Dedifferentiated amniotic fluid mesenchymal stem cell (primary cell): ENCODE measurements at regions not wholly inside any gene's neighbourhood (a gene's known extent, or its start where the extent isn't known, plus 50 kb on each side); places are given as distances from the start of the nearest gene placed in this dataset.
"Not testable (repeated sequence)": the region's sequence is repeated elsewhere in the genome, so short reads cannot be mapped to it uniquely, and the experiment has no call there.

Experiments
- DNase-seq: peaks from one replicate; pipeline ENCODE4 v3.0.0-alpha.2; 2016; ENCODE audit errors: extremely low spot score

DNA sequence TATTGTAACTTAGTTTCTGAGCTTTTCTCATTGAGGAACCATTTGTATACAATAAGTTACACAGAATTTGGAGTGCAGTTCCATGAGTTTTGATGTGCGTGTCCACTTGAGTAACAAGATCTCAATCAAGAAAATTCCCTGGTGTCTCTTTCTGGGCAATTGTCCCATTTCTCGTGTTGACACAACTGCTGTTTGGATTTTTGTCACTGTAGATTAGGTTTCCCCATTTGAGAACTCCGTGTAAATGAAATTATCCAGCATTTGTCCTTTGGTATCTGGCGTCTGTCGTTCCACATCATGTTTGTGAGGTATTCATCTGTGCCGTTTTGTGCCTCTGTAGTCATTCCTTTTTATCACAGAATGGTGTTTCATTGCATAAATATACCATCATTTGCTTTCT is 547.0 kb downstream of the TBC1D22A start:
- no peak for DNase-seq

DNA sequence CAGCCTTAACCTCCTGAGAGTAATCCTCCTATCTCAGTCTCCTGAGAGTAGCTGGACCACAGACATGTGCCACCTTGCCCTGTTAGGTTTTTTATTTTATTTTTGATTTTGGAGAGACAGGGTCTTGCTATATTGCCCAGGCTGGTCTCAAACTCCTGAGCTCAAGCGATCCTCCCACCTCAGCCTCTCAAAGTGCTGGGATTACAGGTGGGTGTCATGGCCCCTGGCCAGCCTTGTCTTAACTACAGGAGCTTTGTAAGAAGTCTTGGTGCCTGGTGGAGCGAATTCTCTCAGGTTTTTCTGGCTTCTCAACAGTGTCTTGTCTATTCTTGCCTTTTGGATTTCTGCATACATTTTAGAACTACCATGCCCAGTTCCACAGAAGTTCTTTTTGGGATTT is 546.4 kb downstream of the TBC1D22A start:
- no peak for DNase-seq

DNA sequence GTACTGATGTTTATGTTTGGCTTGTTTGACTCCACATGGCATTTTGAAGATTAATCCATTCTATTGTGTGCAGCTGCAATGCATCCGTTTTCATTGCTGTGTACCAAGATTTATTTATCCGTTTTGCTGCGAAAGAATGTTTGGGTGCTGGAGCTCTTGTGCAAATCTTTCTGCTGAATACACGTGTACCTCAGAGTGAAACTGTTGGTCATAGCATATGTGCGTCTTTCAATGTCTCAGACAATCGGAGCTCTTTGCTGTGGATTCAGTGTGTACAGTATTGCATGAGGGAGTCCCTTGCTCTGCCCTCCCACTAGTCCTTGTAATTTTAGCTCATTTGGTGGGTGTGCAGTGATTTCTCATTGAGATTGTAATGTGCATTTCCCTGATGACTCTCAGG is 545.4 kb downstream of the TBC1D22A start:
- no peak for DNase-seq

DNA sequence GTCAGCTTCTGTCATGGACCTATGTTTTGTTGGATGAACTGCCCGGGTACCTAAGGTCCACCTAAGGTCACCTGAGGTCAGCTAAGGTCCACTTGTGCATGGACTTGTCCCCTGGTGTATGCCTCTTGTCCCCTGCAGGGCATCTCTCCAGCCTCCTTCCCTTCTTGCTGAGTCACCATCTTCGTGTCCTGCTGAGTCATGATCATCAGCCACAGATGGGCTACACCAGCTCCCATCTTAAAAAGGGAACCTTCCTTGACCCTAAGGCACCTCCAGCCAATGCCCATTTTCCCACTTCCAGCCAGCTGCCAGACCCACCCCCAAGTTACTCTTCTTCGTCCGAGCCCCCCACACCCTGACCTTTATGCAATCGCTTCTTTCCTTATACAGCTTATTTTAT is 544.9 kb downstream of the TBC1D22A start:
- no peak for DNase-seq

DNA sequence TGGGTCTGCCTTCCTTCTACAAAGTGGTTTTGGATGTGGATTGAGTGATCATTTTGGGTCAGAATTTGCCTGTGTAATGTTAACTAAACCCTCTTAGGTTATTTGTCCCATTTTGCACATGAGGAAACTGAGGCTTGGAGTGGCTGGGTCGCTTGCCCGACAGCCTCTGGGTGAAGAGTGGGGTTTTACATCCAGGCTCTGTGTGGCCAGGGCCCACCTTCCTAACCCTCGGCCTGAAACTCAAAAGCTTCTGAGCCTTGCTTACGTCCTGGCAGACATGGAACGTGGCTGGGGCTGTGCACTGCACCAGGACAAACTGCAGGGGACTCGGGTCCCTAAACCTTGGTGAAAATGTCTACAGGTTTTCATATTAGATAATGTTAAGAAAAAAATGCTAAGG is 542.4 kb downstream of the TBC1D22A start:
- DNase-seq, result no peak

DNA sequence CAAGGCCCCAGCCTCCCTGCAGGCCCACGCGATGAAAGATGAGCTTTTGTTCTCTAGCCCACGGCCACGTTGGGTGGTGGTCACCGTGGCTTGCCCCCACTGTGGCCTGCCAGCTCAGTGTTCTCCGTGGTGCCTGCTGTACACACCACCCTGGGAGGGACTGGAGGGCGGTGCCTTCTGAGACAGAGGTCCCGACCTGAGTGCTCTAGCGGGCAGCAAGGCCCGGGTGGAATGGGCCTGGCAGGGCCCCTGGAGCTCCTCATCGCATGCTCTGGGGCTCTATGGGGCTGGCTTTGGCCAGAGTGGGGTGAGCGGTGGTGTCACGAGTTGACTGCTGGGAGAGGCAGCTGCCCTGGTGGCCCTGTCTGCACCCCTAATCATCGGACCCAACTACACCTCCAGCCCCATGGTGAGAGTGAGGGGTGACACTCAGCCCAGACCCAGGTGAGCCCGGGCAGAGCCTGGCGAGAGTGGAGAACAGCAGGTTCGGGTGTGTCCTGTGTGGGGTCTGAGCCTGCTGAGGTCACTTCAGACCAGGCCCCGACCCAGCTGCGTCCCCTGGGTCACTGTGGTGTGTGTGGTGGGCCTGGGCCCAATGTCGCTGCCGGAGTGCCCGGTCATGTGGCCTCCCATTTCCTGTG is 541.9 kb downstream of the TBC1D22A start:
- no peak for DNase-seq

DNA sequence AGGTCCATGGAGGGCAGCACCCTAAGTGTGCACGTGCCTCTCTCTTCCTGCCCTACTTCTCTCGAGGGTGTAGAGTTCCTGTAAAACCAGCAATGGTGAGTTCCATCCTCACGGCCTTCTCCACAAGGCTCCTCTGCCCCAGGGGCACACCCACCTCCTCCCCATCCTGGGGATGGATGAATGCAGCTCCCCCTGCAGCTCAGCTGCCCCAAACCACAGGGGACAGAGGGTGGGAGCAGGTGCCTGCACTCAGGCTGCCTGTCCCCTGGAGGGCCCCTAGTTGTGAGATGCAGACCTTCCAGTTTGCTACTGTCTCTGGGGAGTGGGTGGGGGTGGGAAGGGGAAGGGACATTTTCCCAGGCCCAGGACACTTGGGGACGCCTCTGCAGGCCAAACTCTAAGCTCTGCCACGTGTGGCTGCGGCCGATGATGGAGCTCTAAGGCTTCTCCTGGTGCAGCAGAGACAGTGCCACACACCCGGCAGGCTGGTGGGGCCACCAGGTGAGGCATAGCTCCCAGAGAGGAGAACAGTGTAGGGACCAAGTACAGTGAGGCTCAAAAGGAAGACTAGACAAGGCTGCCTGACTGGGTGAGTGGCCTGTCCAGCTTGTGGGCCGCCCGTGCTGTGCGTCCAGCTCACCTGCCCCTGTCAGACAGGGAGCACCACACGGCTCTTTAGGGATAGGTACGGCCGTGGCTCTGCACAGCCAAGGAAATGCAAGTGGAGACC is 540.9 kb downstream of the TBC1D22A start:
- no peak for DNase-seq

DNA sequence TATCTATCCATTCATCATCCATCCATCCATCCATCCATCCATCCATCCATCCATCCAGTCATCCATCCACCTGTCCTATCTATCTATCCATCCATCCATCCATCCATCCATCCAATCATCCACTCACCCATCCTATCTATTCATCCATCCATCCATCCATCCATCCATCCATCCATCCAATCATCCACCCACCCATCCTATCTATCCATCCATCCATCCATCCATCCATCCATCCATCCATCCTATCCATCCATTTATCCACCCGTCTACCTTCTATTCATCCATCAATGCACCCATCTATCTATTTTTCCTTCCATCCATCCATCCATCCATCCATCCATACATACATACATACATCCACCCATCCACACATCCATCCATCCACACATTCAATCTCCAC is 540.1 kb downstream of the TBC1D22A start:
- not testable (repeated sequence) for DNase-seq

DNA sequence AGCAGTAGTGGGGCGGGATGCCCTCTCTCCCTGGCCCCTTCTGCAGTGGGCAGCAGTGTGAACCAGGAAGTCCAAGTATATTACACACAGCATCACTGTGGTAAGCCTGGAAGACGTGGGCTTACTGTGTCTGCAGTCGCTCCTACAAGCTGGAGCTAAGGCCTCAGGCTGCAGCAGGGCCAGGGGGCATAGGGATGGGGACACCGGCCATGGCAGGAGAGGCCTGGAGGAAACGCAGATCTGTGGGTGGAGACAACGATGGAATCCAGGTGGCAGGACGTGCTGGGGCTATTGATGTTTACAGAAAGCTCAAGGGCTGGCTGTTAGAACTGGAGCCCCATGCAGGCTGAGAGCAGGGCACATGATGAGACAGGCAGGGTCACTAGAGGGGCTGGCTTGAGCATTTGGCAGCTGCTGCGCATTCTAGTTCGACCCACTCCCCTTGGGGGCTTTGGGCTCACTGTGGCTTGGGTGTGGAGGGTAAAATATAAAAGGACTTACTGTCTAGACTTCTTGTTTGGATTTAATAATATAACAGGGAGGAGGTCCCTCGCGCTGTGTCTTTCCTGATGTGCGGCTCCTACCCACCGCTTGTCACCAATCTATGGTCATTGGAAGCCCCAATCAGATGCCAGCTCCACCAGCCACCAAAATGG is 539.5 kb downstream of the TBC1D22A start:
- DNase-seq, result no peak

DNA sequence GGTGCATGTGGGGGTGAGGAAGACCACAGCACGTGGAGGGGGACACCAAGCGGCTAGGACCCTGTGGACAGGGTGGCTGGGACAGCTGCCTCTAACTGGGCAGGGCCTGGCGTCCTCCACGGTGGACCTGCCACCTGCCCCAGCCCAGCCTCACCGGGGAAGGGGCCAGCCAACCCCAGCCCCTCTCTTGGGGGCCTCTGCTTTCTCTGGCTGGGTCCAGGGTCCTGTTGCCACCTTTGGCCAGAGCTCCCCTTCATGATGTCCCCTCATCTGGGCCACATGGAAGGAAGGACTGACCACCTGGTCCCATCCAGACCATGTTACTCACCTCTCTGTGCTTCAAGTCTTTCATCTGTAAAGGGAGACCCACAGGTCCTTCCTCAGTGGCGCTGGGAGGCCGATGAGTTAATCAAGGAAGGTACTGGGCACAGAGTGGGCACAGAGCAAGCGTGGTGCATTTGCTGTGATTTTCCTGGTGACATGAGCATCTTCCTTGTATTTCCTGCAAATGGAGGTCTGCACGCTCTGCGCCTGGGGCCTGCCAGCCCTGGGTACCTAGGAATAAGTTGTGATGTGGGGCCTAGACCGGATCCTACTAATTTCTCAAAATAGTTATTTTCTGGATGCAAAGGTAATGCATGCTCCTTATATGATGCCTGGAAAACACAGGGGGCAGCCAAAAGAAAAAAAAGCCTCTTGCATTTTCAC is 538.4 kb downstream of the TBC1D22A start:
- DNase-seq, result no peak

DNA sequence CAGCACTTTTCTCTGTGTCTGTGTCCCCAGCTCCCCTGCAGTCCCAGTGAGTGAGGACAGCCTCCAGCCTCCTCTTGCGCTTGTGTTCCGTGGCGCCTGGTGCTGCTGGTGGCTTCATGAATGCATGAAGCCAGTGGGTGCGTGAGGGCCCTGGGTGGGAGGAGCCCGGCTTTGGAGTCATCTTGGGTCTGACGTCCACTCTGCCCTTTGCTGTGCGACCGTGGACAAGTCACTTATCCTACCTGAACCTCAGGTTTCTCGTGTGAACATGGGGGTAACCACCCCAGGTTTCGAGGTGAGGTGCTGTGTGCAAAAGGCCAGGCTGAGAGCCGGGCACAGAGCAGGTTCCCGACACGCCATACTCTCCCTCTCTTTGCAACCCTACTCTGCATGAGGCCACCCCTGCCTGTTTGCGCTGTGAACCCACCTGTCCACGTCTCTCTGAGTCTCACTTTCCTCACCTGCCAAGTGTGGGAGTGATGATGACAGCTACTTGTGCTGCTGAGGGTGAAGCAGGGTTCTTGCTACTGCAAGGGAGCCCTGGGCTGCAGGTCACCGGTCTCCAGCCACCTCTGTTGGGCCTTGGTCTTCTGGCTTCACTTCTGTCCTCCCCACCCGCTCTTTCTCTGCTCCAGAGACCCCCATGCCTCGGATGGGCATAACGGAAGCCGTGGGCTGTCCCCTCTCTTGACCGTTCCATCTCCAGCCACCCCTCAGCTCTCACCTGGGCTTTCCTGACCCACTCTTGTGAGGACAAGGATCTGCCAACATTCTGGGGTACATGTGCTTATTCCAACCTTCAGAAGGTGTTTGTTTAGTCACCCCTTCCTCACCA is 537.6 kb downstream of the TBC1D22A start:
- DNase-seq, result no peak

DNA sequence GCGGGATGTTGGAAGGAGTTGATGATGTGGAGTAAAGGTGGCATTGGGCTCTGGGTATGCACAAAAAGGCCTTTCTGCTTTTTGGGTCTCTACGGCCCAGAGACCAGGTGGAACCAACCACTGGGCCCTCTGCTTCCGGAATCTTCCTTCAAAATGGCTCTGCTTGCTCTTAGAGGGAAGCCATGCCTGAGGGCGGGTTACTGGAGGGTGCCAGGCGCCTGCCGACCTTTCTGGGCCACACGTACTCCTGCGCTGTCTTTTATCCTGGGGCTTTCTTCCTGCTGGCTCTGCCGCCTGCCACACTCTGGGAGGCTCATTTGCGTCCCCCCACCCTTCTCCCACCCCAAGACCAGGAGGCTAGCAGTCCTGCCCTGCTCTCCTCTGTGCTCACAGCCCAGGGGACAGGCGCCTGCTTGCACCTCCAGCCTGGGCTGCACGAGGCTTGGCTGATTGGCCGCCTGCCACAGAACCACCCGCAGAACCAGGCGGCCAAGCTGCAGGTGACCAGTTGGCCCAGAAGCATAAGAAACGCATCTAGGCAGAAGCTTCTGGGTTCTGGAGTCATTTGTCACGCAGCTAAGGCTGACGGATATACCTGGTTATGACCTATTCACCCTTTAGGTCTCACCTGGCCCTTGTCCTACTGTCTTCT is 536.9 kb downstream of the TBC1D22A start:
- DNase-seq, result no peak

DNA sequence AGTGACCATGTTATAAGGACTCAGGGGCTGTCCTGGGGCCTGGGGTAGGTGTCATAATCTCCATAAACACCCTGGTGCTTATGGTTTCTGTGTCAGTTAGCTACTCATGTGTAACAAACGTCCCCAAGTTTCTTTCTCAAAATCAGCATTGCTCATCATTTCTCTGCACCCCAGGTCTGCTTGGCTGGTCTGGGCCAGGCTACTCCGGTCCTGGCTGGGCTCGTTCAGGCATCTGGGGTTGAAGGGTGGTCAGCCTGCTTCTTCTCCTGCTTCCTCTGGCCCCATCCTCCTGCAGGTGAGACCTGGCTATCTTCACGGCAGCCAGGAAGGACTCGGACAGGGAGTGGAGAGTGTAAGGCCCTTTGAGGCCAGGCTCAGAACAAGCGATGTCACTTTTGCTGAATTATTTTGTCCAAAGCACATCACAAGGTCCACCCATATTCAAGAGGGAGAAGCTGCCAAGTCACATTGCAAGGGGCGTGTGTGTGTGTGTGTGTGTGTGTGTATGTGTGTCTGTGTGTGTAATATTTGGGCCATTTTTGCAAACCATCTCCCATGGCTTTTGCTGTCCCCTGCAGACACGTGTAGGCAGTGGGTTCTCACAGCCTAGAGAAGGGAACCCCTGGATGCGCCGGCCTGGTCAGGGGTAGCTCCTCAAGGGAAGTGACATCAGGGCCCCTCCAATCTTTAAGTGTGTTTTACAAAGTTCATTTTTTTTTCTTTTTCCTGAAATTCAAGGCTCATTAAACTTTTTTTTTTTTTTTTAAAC is 535.8 kb downstream of the TBC1D22A start:
- no peak for DNase-seq

DNA sequence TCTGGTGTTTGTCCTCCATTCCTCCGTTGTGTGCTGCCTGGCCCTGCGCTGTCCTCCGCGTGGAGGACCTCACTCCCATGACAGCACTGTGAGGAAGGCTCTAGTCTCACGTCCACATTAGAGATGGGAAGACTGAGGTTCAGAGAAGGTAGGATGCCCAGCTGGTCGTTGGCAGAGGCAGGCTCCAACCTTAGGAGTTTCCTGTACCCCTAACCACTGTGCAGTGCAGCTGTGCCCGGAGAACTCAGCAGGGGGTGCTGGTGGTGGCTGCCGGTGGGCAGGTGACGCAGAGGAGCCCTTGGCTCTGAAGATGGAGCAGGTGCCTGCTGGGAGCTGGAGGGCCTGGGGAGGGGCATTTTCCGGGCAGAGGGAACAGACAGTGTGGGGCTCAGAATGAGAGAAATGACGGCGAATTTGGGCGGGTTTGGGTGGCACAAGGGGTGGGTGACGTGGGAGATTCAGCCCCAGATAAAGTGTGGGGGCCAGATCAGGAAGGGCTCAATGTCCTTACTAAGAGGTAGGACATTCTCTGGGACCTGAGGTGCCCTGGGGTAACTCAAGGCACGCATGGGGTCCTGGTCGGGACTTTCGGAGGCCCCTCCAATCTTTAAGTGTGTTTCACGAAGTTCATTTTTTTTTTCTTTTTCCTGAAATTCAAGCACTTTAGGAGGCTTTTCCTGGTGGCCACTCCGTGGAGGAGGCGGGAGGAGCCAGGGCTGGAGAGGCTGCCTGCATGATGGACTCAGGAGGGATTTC is 535.0 kb downstream of the TBC1D22A start:
- no peak for DNase-seq

DNA sequence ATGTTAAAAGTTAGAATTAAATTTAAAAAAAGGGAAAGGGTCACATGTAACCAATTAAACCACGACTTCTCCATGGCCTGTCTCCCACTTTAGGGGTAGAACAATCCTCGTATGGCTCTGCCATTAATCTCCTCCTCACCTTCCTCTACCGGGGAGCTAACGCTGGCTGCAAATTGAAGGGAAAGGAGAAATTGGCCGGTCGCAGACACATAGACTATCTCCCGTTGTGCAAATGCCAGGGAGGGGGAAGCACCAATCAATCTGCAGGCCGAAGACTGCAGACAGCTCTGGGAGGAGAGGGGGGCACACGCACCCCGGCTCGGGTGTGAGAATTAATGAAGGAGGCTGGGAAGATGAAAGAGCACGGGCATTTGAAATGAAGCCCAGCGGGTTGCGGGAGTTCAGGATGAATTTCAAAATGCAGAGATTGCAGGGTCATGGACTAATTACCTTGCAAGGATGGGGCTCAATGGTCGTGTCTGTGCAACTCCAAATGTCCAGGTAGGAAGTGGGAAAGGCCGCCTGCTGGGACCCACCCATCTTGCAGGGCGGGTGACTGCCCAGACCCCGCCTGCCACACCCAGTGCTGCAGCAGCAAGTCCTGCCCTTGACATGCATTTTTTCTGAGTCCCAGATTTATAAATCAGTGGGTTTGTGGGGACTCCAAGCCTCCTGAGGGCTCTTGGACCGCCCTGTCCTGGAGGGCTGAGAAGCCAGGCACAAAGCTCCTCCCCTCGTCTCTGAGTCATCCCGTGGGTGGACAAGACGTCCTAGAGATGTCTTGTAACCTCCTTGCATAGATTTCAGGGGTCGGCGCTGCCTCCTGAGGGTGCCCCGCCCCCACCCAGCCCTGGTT is 534.2 kb downstream of the TBC1D22A start:
- no peak for DNase-seq

DNA sequence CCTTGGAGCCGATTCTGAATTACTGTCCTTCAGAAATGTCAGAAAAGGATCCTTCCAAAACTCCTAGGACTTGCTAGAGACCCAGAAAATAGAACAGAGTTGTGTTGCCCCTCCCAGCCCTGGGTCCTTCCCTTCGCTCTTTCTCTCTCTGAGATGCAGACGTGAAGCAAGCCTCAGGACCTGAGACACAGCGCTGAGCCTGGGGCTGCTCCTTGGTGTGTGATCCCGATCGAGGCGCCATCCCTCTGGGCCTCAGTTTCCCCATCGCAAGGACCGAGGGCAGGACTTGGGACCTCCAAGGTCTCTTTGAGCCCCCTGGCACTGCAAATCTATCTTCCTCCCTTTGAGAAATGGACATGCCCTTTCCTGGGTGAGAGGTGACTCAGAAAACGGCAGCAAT is 533.5 kb downstream of the TBC1D22A start:
- no peak for DNase-seq

DNA sequence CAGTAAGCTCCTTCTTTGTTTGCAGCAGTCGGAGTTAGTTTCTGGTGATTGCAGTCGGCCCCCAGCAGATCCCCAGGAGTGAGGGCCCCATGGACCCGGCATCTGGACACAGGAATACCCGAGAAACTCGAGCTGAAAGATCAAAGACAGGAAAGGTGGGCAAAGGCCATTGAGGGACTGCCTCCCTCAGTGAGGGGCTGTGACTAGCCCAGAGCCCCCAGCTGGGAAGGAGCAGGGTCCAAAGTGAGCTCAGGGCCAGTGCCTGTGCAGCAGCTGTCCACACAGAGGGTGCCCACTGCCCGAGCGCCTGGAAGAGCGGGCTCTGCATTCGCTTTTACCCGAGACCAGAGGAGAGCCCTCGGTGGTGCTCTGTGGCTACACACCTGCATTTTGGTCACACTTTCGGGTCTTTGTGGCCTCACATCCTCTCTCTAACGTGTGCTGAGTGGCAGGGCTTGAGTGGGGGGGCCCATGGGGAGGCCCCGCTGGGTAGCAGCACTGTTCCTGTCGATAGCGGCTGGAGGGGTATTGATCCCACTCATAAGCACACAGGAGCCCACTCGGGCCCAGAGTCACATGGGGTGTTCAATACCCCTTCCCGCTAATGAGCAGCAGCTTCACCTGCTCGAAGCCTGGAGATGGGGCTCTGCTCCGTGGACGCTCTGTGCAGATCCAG is 532.9 kb downstream of the TBC1D22A start:
- DNase-seq, result no peak

DNA sequence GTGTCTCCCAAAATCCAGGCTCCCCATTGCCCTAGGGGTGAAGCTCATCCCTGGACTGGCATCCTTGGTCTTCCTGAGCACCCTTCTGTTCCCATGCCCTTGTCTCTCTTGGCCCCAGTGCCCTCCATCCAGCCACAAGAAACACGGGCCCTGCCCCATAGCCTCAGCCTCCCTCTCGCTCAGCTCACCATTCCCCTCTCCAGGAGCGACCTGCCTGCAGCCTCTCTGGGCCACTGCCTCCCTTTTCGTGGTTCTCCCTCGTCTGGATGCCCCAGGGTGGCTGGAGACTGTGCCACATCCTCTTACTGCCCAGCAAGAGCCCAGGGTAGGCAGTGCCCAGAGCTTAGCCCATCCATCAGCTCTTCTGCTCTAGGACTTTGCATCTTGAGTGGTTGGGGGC is 532.1 kb downstream of the TBC1D22A start:
- DNase-seq, result no peak
